GM19468 (cell line): ENCODE measurements at regions not wholly inside any gene's neighbourhood (a gene's known extent, or its start where the extent isn't known, plus 50 kb on each side); places are given as distances from the start of the nearest gene placed in this dataset.
"Not testable (repeated sequence)": the region's sequence is repeated elsewhere in the genome, so short reads cannot be mapped to it uniquely, and the experiment has no call there.

ENCODE experiments used
- ATAC-seq: cut with Tn5 transposase; IDR thresholded peaks from one replicate; pipeline ENCODE4 v1.9.1; 2021; ENCODE audit warnings: mild to moderate bottlenecking, moderate library complexity, moderate number of reproducible peaks; ENCODE audit not compliant: unreplicated experiment; ENCODE audit errors: extremely low read depth

DNA sequence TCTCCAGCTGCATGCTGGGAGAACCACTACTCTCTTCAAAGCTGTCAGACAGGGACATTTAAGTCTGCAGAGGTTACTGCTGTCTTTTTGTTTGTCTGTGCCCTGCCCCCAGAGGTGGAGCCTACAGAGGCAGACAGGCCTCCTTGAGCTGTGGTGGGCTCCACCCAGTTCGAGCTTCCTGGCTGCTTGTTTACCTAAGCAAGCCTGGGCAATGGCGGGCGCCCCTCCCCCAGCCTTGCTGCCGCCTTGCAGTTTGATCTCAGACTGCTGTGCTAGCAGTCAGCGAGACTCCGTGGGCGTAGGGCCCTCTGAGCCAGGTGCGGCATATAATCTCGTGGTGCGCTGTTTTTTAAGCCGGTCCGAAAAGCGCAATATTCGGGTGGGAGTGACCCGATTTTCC lies 215.0 kb downstream of the STIM2 start:
- ATAC-seq = not testable (repeated sequence)

DNA sequence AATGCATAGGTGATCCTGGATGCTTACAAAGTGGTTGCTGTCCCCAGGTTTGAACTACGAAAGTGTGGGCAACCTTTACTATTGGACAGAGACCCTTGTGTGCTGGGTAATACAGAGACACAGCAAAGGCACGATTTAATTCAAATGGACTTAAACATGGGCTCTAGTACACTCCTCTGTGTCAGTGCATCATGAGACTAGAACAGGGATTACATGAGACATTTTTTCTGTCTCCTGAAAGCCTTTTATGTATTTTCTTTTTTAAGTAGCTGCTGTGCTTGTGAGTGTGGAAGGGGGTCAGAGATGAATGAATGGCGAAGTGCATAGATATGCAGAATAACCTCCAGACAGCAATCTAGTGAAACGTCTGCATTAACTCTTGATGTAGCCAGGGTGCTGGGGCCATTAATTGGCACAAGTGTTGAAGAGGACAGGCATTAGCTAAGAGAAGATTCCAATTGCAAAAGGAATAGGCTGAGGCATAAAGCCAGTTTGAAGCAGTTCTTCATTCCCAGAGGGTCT lies 218.4 kb downstream of the STIM2 start:
- no peak for ATAC-seq

DNA sequence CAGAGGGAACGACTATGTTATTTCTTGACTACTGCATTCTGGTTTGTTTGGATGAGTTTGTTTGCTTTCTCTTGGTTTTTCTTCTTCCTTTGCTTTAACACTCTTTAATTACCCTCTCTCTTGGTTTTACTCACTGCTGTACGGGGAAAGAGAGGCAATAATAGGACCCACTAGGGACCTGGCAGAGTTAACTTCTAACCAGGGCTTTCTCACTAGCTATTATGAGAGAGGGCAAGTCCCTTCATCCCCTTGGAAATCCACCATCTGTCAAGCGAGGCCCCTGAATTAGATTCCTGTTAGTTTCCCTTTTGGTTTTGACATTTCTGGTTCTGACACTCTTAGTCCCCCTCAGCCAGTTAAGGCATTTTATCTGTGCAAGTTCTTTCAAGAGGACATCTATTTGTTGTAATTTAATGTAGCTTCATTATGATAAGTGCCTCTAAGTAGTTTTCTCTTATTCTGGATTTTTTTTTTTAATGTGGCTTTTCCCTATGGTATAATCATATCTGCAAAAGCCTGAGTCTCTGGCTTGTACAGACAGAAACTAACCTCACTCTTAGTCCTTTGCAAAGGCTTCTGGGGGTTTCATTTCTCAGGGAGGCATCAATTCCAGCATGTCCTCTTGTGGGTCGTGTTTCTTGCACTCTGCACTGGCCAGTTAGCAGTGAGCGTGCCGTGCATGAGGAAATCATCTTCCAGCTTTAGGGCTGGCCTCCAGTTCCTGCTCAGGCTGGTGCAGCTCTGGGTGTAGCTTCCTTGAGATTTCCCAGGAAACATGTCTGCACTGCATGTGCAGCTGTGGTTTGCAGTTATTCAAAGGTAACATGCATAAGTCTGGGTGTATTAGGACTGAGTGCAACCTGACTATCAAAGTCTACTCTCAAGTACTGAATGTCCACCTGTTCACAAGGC lies 221.3 kb downstream of the STIM2 start:
- no peak for ATAC-seq

DNA sequence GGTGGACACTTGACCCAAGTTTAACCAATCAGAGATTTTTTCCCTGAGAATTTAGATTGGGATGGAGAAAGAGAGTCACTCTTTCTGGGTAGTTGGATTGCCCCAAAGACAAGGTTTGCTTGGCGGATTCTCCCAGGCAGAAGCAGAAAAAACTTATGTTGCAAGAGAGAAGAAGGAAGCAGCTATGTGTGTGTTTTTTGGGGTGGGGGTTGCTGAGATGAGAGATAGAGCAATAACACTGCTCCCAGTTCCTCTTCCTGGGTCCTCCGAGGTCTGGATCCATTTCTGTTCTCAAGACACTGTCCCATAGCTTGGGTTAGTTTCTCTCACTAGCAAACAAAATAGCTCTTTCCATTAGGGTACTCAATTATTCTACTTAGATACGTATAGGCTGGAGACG lies 222.1 kb downstream of the STIM2 start:
- ATAC-seq = no peak

DNA sequence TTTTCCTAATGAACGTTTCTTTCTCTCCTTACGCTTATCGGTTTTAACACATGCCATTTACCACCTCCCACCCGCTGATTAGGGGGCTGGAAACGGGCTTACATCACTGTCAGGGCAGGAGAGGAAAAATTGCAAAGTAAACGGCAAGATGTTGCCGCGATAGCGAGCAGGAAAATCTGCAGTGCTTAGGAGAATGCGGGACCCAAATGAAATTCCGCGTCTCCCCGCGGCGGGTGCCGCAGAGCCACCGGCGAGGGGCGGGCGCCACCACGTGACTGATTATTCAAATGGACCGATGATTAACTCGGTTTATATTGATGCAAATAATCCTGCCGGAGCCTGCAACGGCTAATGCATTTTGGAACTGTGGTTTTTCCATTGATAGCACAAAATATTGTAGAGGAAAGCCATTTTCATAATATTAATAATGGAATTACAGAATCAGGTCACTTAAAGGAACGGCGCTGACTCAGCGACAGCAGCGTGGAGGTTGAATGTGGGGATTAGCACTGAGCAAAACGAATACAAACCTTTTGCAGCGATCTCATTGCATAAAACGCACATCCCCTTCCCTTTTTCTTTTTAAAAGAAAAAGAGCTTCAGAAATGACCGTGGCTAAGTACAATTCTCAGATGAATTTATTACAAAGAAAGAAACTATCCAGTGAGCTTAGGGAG lies 224.2 kb downstream of the STIM2 start:
- ATAC-seq = peak; percentile 37

DNA sequence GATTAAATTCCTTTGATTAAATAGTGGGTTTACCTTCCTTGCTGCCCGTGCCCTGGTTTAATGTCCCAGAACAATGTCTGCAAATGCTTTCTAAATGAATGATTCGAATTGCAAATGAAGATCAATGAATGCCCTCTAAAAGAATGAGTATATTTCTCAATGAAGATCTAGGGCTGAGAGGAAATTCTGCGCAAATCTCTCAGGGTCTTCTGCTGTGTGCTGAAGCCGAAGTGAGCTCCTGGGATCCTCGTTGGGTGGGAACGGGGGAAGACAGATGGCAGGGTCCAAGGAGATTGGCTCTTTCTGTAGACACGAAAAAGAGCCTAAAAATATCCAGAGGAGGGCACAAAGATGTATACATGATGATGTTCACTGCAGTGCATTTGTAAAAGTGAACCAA lies 224.8 kb downstream of the STIM2 start:
- ATAC-seq = no peak

DNA sequence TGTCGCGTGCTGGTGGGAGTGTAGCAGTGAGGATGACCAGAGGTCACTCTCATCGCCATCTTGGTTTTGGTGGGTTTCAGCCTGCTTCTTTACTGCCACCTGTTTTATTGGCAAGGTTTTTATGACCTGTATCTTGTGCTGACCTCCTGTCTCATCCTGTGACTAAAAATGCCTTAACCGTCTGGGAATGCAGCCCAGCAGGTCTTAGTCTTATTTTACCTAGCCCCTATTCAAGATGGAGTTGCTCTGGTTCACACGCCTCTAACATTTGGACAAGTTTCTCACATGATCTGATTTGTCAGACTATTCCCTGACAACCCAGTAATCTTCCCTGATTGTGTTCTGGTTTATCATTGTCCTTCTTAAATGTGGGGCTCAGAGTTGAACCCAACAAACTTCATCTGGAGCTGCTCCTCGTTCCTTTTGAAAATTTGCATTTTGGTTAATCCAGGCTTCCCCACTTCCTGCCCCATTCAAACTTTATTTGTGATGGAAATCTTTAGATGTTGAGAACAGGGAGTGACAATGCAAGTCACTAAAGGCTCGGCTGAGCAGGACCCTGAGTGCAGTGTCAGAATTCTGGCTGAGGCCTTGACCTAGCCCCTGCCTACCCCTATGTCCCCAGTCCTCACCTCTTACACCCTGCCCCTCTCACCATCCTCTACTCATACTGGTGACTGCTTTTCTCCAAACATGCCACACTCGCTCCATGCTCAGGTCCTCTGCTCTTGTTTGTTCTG lies 226.8 kb downstream of the STIM2 start:
- no peak for ATAC-seq

DNA sequence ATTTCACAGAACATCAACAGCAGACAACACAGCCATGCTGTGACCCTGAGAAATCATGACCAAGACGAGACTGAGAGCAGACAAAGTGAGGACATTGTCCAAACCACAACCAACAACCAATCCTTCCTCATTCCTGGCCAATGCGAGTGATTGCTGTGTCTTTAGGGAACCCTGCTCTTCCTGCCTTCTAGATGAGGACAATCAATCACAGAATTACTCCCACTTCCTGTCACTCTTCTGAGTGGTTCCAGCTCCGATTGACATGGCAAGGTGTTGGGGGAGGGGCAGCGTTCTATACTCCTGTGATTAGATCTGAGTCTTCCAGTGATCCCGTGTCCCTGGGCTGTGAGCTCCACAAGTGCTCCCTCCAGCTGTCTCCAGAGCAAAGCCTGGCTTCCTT lies 227.8 kb downstream of the STIM2 start:
- no peak for ATAC-seq

DNA sequence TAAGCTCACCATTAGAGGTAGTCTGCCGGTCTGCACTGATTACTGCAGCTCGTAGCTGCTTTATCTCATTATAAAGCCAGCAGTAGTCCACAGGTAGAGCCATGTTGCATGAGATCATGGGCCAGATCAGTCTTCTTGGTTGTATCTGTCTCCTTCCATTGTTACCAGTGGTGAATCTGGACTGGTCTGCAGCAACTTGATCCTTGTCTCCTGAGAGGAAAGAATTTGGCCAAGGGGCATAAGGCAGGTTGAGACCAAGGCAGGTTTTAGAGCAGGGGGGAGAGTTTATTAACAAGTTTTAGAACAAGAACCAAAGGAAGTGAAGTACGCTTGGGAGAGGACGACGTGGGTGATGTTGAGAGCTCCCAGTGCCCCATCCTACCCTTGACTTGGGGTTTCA lies 228.5 kb downstream of the STIM2 start:
- ATAC-seq = no peak

DNA sequence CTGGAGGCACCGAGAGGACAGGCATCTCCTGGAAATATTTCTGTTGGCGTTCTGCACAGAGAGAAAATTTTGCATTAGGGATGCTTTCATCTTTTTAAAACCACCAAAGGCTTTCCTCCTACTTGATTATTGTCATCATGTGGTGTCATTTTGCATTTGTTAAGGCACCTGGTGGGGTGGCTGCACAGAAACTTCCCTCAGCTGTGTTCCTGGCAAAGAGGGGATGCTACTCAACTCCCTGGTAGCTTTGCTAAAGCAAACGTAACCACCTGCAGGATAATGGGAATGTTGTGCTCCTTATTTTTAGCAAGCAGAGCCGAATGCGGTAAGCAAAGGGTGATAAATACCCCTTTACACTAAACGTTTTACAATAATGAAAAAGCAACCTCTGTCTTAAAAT lies 229.8 kb downstream of the STIM2 start:
- no peak for ATAC-seq

DNA sequence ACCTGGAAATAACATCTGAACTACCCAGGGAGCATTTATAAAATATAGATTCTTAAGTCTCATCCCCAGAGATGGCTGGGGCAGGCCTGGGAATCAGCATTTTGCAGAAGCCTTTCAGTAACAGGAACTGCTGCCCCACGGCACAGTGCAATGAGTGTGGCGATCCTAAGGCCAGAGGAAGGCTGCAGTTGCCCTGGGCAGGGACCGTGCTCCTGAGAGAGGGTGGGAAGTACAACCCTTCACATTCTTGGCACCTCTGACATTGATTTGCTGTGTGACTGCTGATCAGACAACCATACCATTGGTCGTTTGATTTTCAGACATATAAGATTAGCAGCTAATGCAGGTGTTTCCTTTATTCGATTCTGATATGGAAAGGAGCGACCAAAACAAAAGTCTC lies 233.6 kb downstream of the STIM2 start:
- no peak for ATAC-seq

DNA sequence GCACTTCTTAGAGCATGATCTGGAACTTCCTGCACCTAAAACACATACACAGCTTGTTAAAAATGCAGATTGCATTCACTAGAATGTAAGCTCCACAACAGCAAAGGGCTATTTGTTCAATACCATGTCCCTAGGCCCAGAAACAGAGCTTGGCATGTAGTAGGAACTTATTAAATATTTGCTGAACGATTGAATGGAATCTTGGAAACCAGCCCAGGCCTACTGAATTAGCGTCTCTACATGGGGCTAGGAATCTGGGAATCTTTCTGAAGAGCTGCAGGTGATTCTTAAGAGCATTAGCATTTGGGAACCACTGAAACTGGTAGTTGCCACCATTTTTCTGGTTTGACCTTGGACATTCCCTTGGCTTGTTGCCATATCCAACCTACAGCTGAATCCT lies 234.1 kb downstream of the STIM2 start:
- no peak for ATAC-seq

DNA sequence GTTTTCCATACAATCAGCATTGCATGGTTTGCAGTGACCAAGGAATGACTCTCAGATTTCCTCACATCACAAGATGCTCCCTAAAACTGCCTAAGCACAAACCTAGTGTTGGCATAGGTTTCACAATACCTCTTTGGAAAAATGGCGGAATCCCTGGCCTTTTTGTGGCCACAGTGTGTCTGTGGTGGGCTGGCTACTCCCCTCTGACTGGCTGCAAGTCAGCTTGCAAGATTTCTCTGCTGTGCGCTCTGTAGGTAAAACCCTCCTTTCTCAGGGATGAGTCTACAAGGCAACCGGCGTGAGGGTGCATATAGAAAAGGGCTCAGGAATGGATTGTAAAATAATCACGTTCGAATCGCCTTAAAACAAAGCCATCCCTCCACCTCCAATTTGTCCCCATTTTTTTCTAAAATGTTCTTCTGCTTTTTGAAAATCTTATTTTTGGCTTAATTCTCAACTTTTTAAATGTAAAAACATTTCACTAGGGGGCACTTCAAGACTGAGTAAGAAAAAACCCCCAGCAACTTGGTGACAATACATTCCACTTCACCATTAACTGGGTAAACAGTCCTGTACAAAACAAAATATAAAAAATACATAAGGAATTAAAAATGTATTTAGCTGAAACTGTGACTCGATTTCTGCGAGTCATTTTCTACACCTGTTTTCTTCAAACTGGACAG lies 235.6 kb downstream of the STIM2 start:
- no peak for ATAC-seq

DNA sequence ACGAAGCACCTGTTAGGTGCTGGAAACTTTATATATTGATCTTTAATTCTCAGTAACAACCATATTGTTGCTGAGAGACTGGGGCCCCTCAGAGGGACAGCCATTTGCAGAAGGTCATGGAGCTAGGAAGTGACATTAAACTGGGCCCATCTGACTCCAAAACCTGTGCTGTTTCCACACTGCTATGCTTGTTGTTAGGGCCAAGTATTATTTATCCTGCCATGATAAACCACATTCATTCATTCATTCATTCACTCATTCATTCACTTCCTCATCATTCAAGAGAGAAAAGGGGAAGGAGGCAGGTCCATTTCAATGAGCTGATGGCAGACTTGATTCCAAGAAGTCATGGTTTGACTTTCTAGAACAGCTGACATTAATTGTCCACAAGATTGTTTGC lies 237.4 kb downstream of the STIM2 start:
- ATAC-seq = no peak

DNA sequence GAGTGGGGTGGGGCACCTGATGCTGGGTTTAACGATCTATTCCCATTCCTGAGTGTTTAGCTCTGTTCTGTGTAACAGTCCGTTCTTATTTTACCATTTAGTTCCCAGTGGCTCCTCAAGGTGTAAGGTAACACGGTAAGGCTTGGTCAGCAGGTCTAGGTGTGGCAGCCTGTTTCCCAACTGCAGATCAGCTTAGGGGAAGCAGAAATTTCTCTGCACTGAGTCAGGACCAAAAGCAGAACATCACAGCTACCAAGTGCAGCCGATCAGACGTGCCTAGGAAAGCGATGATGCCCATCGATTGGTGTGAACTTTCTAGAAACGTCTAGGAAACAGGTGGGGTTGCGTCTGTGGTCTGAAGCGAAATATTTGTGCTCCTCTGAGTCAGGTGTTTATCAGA lies 240.1 kb downstream of the STIM2 start:
- no peak for ATAC-seq

DNA sequence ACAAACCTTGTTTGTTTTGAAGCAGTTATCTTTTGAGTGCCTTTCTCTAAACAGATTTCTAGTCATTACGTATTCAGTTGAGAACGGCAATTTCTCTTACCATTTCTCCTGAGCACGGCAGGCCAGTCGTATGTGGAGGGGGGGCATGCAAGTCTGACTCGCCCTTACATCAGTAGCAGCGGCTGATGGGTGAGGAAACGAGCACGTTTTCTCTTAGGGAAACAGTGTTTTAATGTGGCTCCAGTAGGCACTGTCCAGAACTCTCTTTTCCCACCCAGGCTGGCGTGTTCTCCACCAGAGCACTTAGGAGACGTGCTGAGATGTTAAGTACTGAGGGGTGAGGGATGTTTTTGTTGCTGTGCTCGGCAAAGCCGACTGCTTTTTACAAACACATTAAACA lies 240.5 kb downstream of the STIM2 start:
- no peak for ATAC-seq

DNA sequence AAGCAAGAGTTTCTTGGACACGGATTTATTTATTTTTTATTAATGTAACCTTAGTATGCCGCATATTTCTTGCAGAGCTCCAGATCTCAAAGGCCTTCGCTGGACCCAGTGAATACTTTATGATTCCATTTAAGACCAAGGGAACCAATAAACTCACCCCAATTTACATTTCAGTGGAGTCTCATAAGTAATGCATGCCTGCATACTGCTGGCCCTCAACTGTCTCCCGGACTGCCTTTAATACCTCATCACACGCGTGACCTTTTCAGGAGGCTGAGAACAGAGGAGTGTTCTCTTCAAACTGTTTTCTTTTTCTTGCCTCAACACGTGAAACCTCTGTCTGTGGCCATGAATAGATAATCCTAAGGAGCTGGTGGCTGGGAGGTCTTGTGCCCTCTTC lies 240.9 kb downstream of the STIM2 start:
- ATAC-seq = no peak

DNA sequence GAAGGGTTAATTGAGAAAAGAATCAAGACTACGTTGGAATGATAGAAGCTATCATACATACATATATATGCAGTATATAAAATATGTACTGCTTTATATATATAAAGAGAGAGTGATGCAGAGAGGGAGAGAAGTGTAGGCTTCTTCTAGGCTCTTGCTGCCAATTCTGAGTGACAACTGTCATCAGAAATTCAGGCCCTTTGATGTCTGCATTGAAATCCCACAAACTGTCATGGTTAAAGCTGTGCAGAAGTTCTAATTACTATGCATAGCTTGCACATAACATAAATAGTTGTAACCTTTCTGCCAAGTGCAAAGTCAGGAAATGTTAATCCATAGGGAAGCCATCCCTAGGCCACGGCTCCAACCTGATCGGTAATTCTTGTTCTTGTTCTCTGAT lies 251.0 kb downstream of the STIM2 start:
- no peak for ATAC-seq

DNA sequence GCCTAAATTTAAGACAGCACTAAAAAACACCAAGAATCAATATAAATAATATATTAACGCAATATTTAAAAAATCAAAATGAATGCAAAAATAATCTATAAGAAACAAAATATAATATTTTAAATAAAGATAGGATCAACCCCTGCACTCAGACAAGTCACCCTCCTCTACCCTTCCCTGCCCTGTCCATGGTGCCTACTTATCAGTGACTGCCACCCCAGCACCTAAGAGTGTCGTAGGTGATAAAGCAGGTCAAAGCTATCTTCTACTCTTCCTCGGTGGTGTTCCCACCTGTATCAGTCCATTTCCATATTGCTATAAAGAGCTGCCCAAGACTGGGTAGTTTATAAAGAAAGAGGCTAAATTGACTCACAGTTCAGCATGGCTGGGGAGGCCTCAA lies 251.9 kb downstream of the STIM2 start:
- no peak for ATAC-seq

DNA sequence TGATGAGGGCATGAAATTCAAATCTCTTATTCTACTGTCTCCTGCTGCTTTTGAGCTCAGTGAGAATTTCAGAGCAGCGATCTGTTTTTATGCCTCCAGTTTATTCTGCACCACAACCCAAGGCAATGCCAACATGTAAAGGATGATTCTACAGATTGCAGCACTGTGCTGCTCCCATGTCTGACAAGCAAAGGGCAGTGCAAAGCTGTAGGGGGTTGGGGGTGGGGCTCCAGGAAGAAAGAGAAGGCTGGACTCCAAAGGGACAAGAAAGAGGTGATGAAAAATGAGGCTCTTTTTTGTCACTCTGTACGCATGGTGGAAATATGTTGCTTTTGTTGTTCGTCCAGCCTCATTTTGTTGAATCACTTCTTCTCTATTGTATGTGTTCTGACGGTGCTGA lies 254.6 kb downstream of the STIM2 start:
- no peak for ATAC-seq
